PC-9 (cell line): ENCODE measurements at regions not wholly inside any gene's neighbourhood (a gene's known extent, or its start where the extent isn't known, plus 50 kb on each side); places are given as distances from the start of the nearest gene placed in this dataset.

ENCODE experiments used
- BruUV-seq: library from RNA; stranded (reverse); fragments of 400-500 nt; replicated peaks from 2 replicates; lab custom pipeline; 2021; lab: Mats Ljungman, UMichigan
- CTCF ChIA-PET: fragments of 300-600 bp; sonication (Branson Sonifier 250); formaldehyde crosslinking; loops from one replicate; lab custom pipeline; 2022; ENCODE audit warnings: antibody characterized with exemption; lab: Charles Lee
- POLR2A ChIA-PET: fragments of 300-600 bp; sonication (Branson Sonifier 250); formaldehyde crosslinking; loops from one replicate; lab custom pipeline; 2022; ENCODE audit warnings: antibody characterized with exemption; ENCODE audit not compliant: unreplicated experiment; lab: Charles Lee
- DNase-seq, 2 experiments: peaks; one replicate each; pipeline versions ENCODE4 v3.0.0 to v3.0.0-alpha.2; 2015 to 2022; ENCODE audit warnings: mixed read lengths in 1 of 2
- H2AFZ ChIP-seq: fragments of 200-600 bp; sonication (generic); 2 replicates; pipeline ENCODE4 v1.8.1; 2017; ENCODE audit warnings: antibody characterized with exemption
- H3F3A ChIP-seq: fragments of 200-600 bp; sonication (generic); 2 replicates; pipeline ENCODE4 v1.8.1; 2017; ENCODE audit warnings: antibody characterized with exemption, mild to moderate bottlenecking, low read depth; ENCODE audit not compliant: insufficient read depth
- H3K27ac ChIP-seq: fragments of 200-600 bp; sonication (generic); 2 replicates; pipeline ENCODE4 v1.6.1; 2016; ENCODE audit warnings: mixed run types
- H3K27me3 ChIP-seq: fragments of 200-600 bp; sonication (generic); 2 replicates; pipeline ENCODE4 v1.6.1; 2016; ENCODE audit warnings: low read depth, mixed run types; ENCODE audit not compliant: insufficient read depth
- H3K36me3 ChIP-seq: fragments of 200-600 bp; sonication (generic); 2 replicates; pipeline ENCODE4 v1.6.1; 2016; ENCODE audit warnings: low read depth, mixed run types
- H3K4me1 ChIP-seq: fragments of 200-600 bp; sonication (generic); replicated peaks from 2 replicates; pipeline ENCODE4 v1.6.1; 2016; ENCODE audit warnings: mixed run types; ENCODE audit not compliant: insufficient read depth
- H3K4me2 ChIP-seq: fragments of 200-600 bp; sonication (generic); 2 replicates; pipeline ENCODE4 v1.6.1; 2017; ENCODE audit warnings: mixed run types
- H3K4me3 ChIP-seq: fragments of 200-600 bp; sonication (generic); 2 replicates; pipeline ENCODE4 v1.6.1; 2016; ENCODE audit warnings: mixed run types
- H3K79me2 ChIP-seq: fragments of 200-600 bp; sonication (generic); 2 replicates; pipeline ENCODE4 v1.6.1; 2017; ENCODE audit warnings: low read depth, mixed run types
- H3K9me2 ChIP-seq: fragments of 200-600 bp; sonication (generic); 2 replicates; pipeline ENCODE4 v1.8.1; 2017; ENCODE audit warnings: mild to moderate bottlenecking; ENCODE audit not compliant: insufficient read depth
- H3K9me3 ChIP-seq: fragments of 200-600 bp; sonication (generic); 2 replicates; pipeline ENCODE4 v1.8.1; 2016; ENCODE audit warnings: low read depth; ENCODE audit not compliant: insufficient read depth
- H4K20me1 ChIP-seq: fragments of 200-600 bp; sonication (generic); 2 replicates; pipeline ENCODE4 v1.8.1; 2017; ENCODE audit not compliant: insufficient read depth
- EZH2 ChIP-seq: fragments of 200-600 bp; sonication (generic); IDR thresholded peaks from 2 replicates; pipeline ENCODE4 v1.8.0; 2017; ENCODE audit warnings: antibody characterized with exemption, low read depth
- intact Hi-C: fragments of 100-400 bp; cut with micrococcal nuclease; formaldehyde crosslinking; loops from one replicate; pipeline ENCODE4 v1.10.0; 2022; ENCODE audit not compliant: unreplicated experiment
- TF ChIP-seq, protein P1 (sequence below): fragments of 200-600 bp; sonication (generic); conservative IDR thresholded peaks from 2 replicates; pipeline ENCODE4 v1.6.1; 2017; ENCODE audit warnings: mixed run types, antibody characterized with exemption, mild to moderate bottlenecking, moderate library complexity

DNA sequence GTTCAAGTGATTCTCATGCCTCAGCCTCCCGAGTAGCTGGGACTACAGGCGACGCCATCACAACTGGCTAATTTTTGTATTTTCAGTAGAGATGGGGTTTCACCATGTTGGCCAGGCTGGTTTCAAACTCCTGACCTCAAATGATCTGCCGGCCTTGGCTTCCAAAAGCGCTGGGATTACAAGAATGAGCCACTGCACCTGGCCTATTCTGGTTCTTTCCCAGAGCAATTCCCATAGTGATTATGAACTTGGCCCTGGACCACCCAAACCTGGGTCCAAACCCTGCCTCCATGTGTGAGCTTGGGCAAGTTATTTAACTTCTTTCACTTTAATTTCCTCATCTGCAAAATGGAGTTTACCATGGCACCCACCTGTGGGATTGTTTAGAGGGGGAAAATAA, 61.5 kb upstream of the HEPHL1 start:
- ChIA-PET POLR2A (no interaction called here), CTCF (no interaction called here)
- no peak overlapping the region for H3K27ac ChIP-seq
- H4K20me1 ChIP-seq = no peaks in the 10 kb centered on the region
- no peak for DNase-seq
- no peaks in the 10 kb centered on the region for H3K9me3 ChIP-seq
- no peaks in the 10 kb centered on the region for H3K36me3 ChIP-seq
- H3F3A ChIP-seq = no peaks in the 10 kb centered on the region
- H2AFZ ChIP-seq = no peak overlapping the region
- no TSS peak for BruUV-seq
- intact Hi-C loops = no loop called here
- H3K9me2 ChIP-seq = no peaks in the 10 kb centered on the region; the same call in 1 of the 2 replicates
- no peak overlapping the region for H3K4me2 ChIP-seq
- TF ChIP-seq, protein P1, sequence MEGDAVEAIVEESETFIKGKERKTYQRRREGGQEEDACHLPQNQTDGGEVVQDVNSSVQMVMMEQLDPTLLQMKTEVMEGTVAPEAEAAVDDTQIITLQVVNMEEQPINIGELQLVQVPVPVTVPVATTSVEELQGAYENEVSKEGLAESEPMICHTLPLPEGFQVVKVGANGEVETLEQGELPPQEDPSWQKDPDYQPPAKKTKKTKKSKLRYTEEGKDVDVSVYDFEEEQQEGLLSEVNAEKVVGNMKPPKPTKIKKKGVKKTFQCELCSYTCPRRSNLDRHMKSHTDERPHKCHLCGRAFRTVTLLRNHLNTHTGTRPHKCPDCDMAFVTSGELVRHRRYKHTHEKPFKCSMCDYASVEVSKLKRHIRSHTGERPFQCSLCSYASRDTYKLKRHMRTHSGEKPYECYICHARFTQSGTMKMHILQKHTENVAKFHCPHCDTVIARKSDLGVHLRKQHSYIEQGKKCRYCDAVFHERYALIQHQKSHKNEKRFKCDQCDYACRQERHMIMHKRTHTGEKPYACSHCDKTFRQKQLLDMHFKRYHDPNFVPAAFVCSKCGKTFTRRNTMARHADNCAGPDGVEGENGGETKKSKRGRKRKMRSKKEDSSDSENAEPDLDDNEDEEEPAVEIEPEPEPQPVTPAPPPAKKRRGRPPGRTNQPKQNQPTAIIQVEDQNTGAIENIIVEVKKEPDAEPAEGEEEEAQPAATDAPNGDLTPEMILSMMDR = no peak
- TF ChIP-seq EZH2 = no peak
- H3K79me2 ChIP-seq = no peaks in the 10 kb centered on the region
- H3K27me3 ChIP-seq = no peaks in the 10 kb centered on the region
- no peaks in the 10 kb centered on the region for H3K4me1 ChIP-seq
- no peak overlapping the region for H3K4me3 ChIP-seq

DNA sequence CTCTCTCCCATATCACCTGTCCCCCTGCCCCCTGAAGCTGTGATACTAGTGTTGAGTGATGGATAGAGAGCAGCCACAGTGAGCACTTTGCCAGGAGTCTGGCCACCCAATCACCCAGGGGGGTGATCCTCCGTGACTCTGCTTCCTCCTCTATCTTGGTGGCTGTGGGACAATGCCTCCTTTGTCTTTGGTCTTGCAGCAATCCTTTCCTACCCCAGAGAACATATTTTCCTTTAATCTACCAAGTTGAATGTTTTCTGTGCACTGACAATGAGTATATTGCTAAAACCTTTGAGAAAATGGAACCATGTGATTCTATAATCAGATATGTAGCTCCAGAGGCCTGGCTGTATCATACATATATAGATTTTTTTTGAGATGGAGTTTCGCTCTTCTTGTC, 58.1 kb upstream of the HEPHL1 start:
- Histone ChIP-seq H3K36me3 (no peaks in the 10 kb centered on the region), H3K4me1 (no peaks in the 10 kb centered on the region), H3K9me3 (no peaks in the 10 kb centered on the region), H3K9me2 (no peaks in the 10 kb centered on the region; the same call in 1 of the 2 replicates), H2AFZ (no peak overlapping the region), H3K4me3 (no peak overlapping the region), H4K20me1 (no peaks in the 10 kb centered on the region), H3K27me3 (no peaks in the 10 kb centered on the region), H3F3A (no peaks in the 10 kb centered on the region), H3K4me2 (no peak overlapping the region), H3K27ac (no peak overlapping the region), H3K79me2 (no peaks in the 10 kb centered on the region)
- CTCF ChIA-PET = no interaction called here
- TF ChIP-seq EZH2 = no peak
- TF ChIP-seq, protein P1 = no peak
- no TSS peak for BruUV-seq
- peak in 1 of 2 experiments; percentile 28 for DNase-seq
- POLR2A ChIA-PET = no interaction called here
- intact Hi-C loops = no loop called here

DNA sequence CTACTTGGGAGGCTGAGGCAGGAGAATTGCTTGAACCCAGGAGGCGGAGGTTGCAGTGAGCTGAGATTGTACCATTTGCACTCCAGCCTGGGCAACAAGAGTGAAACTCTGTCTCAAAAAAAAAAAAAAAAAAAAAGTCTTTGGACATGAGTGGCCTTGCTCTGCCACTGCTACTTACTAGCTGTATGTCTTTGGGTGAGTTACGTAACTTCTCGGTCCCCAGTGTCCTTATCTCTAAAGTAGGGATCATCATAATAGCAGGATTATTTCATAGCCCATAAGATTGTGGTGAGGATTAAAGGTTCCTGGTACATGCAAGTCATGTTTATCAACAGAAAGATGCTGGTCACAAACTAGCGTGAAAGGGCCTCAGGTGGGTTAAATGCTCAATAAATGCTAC, 53.9 kb upstream of the HEPHL1 start:
- Histone ChIP-seq H3K27ac (no peak overlapping the region), H3K79me2 (no peaks in the 10 kb centered on the region), H3K27me3 (no peaks in the 10 kb centered on the region), H3K9me2 (no peaks in the 10 kb centered on the region; the same call in 1 of the 2 replicates), H2AFZ (no peak overlapping the region; the same call in 1 of the 2 replicates), H3F3A (no peaks in the 10 kb centered on the region), H3K9me3 (no peaks in the 10 kb centered on the region), H3K4me1 (no peaks in the 10 kb centered on the region), H3K4me2 (no peak overlapping the region), H4K20me1 (no peaks in the 10 kb centered on the region), H3K36me3 (no peaks in the 10 kb centered on the region), H3K4me3 (no peak overlapping the region)
- BruUV-seq = no TSS peak
- DNase-seq = no peak
- TF ChIP-seq, protein P1 = no peak
- TF ChIP-seq EZH2 = no peak
- intact Hi-C loops = no loop called here
- ChIA-PET CTCF (interaction anchor here (0.6 kb wide), 1 partner anchor 126 kb away, joined by 3 read pairs; no protein-coding TSS in a partner anchor), POLR2A (no interaction called here)
